Stimulated activated CD4-positive, alpha-beta T cell treated with anti-CD3 and anti-CD28 coated beads, Interleukin-15, amount 100 ng/mL, for 24 hours (primary cell): ENCODE measurements at regions not wholly inside any gene's neighbourhood (a gene's known extent, or its start where the extent isn't known, plus 50 kb on each side); places are given as distances from the start of the nearest gene placed in this dataset.
"Not testable (repeated sequence)": the region's sequence is repeated elsewhere in the genome, so short reads cannot be mapped to it uniquely, and the experiment has no call there.

Experiments
- DNase-seq: peaks from one replicate; pipeline ENCODE4 v3.0.0-alpha.2; 2020

DNA sequence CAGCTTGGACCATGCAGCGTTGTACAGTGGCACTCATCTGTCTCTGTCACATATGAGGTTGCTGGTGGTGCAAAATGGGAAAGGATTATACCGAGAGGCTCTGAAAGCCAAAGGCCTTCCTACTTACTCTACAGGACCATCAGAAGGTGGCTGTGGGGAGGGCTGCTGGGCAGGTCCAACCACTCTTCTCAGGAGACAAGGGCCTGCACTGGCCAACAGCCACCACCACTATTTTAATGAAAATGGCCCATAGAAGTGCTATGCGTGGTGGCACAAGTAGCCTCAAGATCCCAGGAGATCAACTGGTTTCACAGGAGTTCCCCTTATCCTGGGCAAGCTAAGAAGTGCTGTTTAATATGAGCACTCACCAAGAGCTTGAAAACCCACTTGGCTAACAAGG is 52.3 kb downstream of the MRPL57 start:
- DNase-seq = no peak

DNA sequence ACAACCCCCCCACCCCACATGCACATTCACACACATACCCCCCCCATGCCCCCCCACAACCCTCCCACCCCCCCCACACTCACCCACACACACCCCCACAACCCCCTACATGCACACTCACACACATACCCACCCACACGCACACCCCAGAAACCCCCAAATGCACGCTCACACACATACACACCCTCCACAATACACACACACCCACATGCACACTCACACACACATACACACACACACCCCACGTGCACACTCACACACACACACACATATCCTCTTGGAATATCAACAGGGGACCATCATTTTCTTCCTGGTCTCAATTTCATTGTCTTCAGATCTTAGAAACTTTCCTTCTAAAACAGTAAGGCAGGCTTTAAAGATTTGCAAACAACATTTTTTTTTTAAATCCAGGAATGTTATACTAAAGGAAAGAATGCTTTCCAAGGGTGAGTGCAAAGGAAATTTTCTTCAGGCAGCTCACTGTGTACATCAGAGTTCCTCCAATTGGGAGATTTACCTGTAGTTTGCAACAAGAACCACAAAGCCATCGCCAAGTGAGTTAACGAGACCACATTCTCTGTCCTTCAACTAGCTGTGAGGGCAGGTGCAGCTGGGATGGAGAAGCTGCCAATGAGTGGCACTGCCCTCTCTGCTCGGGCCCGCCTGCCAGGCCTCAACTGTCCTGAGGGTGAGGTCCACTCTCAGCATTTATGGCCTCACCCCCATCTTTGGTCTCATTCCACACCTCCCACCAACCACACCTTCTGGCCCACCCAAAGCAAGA is 53.0 kb downstream of the MRPL57 start:
- no peak for DNase-seq

DNA sequence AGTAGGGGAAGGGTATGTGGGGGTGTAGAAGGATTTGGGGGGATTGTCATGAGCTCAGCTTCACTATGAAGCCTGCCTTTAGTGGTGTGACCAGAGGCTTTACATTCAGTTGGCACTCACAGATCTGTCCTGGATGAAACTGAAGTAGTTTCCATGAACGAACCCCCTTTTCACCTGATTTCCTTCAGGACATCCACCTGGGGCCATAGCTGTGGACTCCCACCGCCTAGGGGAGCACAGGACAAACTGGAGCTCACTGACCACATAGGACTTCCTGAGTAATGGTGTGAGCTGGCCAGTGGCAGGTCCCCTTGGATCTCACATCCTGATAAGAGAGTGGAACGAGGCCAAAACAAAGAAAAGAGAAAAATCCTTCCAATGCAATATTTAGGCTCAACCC is 54.1 kb downstream of the MRPL57 start:
- DNase-seq = no peak

DNA sequence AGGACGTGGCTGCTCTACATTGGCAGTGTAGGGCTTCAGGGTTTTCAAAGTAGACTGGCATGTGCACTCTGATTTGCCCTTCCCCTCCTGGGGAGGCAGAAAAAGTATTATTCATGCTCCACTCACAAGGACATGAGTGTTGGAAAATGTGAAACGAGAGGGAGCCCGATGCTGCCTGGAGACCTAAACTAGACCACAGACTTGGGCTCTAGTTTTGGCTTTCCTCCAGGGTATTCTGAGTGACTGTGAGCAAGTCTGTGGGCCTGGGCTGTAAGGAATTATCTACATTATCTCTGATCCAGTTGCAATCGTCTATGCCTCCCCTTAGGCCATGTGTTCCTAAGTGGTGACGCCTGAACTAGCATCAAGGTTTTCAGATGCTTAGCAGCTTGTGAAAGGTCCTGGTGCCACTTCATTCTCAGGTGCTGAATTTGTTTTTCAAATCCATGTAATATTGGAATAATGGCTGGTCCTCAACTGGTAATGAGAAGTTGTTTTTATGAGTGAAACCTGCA is 55.0 kb downstream of the MRPL57 start:
- no peak for DNase-seq

GRCh38 chr13:21232196-21232595 is 55.7 kb downstream of the MRPL57 start:
- no peak for DNase-seq

DNA sequence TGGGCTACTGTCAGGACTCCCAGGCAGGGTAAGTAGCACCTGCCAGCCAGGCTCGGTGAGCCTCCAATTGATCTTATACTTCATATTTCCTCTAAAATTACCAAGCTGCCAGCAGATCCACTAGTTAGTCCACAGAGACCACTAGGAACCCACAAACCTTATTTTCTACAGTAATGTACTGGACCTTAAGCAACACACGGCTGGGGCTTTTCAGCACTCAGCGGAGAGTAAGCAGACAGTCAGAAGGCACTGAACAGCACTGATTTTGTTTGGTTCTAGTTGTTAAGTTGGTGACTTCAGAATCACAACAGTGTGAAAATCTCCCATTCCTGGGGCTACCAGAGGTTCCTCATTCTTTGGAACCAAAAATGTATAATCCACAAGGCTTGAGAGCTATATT is 56.1 kb downstream of the MRPL57 start:
- no peak for DNase-seq

DNA sequence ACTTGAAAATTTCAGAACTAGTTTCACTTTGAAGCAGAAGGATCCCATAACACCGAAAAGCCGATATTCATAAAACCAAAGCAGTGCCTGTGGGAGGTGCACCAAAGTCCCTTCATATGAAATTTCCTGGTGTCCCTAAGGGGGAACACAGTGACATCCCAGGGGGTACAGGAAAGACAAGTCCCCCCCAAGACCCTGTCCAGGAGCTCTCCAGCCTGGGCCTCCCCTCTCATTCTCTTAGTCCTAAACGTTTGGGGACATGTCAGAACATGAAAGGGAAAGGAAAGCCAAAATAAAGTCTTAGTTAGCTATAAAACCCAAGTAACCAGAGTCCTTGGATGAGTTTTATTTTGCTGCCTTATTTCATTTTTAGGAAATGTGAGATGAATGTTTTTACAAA is 56.6 kb downstream of the MRPL57 start:
- no peak for DNase-seq

DNA sequence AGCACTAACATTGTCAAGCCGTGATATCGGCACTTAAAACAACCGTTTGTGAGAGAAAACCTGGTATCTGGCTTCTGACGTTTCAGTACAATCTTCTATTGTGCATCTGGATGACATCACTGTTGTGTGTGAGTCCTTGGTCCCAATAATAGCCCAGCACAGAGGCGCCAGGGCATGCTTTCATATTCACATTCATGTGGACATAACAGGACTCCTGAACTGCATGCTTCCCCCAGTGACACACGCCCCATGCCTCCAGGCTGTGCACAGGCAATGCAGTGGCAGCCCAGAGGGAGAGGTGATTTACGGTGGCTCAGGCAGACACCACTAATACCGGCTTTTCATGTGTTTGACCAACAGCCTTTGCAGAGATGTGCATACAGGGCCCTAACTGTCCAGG is 58.1 kb downstream of the MRPL57 start:
- no peak for DNase-seq

DNA sequence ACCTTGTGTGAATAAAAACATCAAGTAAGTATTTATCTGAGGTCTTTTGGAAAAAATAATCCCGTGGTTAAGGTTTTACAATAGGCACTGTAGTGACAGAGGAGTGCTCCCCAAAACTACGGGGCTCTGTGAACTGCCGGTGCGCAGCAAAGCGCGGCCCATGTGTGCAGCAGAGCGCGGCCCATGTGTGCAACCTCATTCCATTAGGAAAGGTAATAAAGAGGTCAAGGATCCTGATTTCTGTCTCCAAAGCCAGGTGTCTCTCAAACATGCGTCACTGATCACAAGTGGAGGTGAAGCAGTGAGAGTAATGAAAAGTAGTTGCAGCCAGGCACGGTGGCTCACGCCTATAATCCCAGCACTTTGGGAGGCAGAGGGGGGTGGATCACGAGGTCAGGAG is 58.7 kb downstream of the MRPL57 start:
- no peak for DNase-seq

DNA sequence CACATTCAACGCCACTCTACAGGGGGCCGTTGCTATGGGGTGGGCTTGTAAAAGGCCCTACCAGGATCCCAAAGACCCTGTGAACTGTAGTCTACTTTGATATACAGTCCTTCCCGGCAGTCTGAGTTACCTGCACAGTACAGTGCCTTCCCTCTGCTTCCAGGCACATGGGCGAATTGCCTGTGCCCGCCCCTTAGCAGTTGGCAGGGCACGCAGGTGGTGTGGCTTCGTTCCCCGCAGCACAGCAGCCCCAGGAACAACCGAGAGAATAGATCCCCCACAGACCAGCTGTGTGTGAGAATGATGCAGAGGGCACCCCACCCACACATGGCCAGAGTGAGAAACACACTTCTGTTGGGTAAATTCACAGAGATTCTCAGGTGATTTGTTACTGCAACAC is 60.6 kb downstream of the MRPL57 start:
- DNase-seq = no peak

GRCh38 chr13:21238267-21238666 is 61.8 kb downstream of the MRPL57 start:
- no peak for DNase-seq

- no peak for DNase-seq
These were observed 64.1 kb downstream of the MRPL57 start for GRCh38 chr13:21240586-21240985.

GRCh38 chr13:21242236-21242635 is 65.8 kb downstream of the MRPL57 start:
- no peak for DNase-seq

DNA sequence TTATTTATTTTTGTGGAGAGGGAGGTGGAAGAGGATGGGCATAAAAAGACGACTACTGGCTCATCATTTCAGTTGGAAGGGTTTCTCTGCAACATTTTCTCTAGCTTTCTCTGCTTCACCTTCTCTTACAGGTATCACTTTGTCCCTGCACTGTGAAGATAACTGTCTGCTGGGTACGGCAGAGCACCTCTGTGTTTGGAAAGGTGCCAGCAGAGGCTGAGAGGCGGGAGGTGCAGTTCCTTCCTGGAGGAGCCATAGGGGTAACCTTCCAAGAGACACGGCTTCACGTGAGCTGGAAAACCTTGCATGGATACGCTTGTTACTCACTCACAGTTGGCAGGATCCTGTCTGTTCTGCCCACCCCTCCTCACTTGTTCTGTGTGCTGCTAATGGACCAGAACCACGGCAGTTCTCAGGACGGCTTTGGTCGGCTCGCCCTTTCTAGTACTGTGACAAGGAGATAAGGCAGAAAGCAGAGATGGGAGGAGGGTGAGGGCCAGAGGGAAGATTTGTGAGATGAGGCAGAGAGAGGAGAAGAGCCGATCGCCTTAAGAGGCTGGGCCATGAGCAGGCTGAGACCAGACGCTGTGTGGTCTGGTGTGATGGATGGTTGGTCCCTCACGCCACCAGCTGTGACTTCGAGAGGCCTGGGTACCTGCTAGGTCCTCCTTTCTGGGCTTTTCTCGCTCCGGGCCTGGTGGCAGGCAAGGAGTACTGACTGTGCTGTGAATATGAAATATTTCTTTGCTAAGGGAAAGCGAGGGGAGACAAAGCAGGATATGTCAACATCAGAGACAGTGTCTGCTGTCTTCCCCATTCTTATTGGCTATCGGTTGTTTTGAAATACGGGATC is 66.8 kb downstream of the MRPL57 start:
- DNase-seq = no peak

- not testable (repeated sequence) for DNase-seq
These were observed 67.4 kb downstream of the MRPL57 start for GRCh38 chr13:21243898-21244184.

DNA sequence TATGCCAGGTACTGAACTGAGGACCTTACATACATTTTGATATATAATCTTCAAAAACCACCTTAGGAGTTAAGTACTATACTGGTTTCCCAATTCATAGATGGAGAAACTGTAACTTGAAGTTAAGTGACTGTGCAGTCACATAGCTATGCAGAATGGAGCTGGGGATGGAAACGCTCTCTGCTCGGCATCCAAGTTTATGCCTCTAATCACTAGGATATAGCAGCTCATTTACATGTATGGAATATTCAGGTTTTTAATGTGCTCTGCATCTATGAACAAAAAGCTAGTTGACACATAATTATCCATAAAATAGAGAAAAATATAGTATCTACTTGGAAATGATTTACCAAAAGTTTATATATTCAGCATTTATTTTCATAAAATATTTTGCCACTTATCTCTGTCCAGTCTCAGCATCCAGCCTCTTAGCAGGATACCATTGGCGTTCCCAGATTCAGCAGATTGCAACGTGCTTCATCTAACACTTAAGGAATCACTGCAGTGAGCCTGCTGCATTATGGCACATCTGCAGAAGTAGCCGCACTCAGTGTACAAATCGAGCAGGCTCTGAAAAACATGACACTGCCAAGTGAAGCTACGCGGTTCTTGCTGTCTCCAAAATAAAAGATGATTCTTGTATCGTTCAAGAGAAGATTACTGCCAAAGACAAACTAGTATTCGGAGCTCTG is 70.4 kb downstream of the MRPL57 start:
- DNase-seq = no peak

GRCh38 chr13:21256351-21256761 is 79.9 kb downstream of the MRPL57 start:
- no peak for DNase-seq

DNA sequence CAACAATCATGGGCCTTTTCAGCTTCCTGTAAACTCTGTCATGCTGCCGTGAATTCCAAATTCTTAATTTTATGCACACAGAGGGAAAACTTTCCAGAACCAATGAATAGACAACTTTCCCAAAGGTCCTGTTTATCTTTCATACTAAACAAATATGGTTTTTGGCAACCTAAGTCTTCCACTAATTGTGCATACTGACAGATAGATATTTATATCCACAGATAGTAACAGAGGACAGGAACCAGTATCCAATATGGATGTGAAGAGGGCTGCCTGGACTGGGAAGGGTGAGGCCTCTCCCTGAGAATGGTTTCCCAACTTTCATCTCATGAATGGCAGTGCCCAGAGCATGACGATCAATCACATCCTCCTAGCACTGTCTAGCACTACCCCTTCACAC is 80.4 kb downstream of the MRPL57 start:
- no peak for DNase-seq

DNA sequence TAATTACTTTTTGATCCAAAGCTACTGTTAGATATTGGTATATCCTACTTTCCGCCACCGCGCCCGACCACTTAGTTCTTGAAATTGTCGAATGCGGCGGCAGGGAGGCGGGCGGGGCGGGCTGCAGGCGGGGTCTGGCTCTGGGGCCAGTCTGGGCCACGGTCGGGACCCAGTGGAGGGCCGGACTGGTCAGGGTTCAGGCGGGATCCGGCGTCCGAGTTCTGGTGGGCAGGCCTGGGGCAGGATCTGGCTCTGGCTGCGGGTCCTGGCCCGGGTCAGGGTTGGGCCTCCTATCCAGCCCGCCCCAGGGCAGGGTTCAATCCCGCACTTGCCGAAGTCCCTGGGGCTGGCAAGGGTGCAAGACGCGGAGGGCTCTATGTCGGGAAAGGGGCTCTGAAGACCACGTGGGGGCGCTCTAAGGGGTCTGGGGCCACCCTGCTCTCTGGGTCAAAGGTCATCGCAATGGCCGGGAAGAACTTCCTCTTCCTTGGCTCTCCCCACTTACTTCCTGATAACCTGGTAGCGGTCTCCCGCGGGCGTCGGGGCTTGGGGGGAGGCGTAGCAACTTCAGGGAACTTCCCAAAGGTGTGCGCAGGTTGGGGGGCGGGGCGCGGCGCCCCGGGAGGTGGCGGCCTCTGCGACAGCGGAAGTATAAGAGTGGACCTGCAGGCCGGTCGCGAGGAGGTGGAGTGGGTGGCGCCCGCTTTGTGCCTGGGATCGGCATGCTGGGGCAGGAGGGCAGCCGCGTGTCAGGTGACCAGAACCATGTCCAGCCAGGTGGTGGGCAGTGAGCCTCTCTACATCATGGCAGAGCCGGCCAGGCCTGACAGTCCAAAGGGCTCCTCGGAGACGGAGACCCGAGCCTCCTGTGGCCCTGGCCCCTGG is 83.4 kb downstream of the MRPL57 start:
- no peak for DNase-seq

GRCh38 chr13:21260561-21261290 is 84.3 kb downstream of the MRPL57 start:
- DNase-seq = not testable (repeated sequence)

DNA sequence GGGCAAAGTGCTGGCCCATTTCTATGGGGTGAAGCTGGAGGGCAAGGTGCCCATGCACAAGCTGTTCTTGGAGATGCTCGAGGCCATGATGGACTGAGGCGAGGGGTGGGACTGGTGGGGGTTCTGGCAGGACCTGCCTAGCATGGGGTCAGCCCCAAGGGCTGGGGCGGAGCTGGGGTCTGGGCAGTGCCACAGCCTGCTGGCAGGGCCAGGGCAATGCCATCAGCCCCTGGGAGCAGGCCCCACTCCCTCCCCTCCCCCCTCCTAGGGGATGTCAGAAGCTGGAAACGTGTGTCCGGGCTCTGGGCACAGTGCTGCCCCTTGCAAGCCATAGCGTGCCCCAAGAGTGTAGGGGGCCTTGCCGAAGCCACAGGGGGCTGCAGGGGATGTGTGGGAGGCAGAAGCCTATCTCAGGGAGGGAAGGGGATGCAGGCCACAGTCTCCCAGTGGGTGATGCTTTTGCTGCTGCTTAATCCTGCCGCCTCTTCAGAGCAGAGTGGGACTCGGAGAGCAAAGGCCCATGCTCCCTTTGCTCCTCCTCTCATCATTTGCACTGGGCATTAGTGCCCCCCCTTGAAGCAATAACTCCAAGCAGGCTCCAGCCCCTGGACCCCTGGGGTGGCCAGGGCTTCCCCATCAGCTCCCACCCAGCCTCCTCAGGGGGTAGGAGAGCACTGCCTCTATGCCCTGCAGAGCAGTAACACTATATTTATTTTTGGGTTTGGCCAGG is 85.2 kb downstream of the MRPL57 start:
- DNase-seq = not testable (repeated sequence)
